HEK293 (cell line): ENCODE measurements at regions not wholly inside any gene's neighbourhood (a gene's known extent, or its start where the extent isn't known, plus 50 kb on each side); places are given as distances from the start of the nearest gene placed in this dataset.
"Not testable (repeated sequence)": the region's sequence is repeated elsewhere in the genome, so short reads cannot be mapped to it uniquely, and the experiment has no call there.

ENCODE experiments used
- AEBP2 ChIP-seq: fragments of 450-650 bp; formaldehyde crosslinking; IDR thresholded peaks from 2 replicates; pipeline ENCODE4 v1.5.1; 2016; ENCODE audit warnings: missing biosample characterization, missing genetic modification characterization, borderline replicate concordance
- CTCF ChIP-seq: fragments of 450-650 bp; formaldehyde crosslinking; IDR thresholded peaks from 2 replicates; pipeline ENCODE4 v1.5.1; 2016; ENCODE audit warnings: missing biosample characterization, missing genetic modification characterization
- GLIS1 ChIP-seq: fragments of 450-650 bp; formaldehyde crosslinking; IDR thresholded peaks from 2 replicates; pipeline ENCODE4 v1.5.1; 2016; ENCODE audit warnings: missing biosample characterization, missing genetic modification characterization
- PRDM4 ChIP-seq: fragments of 450-650 bp; formaldehyde crosslinking; IDR thresholded peaks from 2 replicates; pipeline ENCODE4 v1.5.1; 2017; ENCODE audit warnings: missing biosample characterization, missing genetic modification characterization
- REST ChIP-seq: fragments of 450-650 bp; formaldehyde crosslinking; IDR thresholded peaks from 2 replicates; pipeline ENCODE4 v1.5.1; 2016; ENCODE audit warnings: missing biosample characterization, missing genetic modification characterization
- ZBTB44 ChIP-seq: fragments of 450-650 bp; IDR thresholded peaks from 2 replicates; pipeline ENCODE4 v1.5.1; 2018; ENCODE audit warnings: missing biosample characterization, mild to moderate bottlenecking, missing genetic modification characterization
- ZNF19 ChIP-seq: fragments of 450-650 bp; formaldehyde crosslinking; IDR thresholded peaks from 2 replicates; pipeline ENCODE4; 2016; ENCODE audit warnings: missing biosample characterization, missing genetic modification characterization, low read depth
- ZNF24 ChIP-seq: fragments of 450-650 bp; formaldehyde crosslinking; IDR thresholded peaks from 2 replicates; pipeline ENCODE4 v1.5.1; 2016; ENCODE audit warnings: missing biosample characterization, missing genetic modification characterization
- ZNF350 ChIP-seq: fragments of 450-650 bp; formaldehyde crosslinking; IDR thresholded peaks from 2 replicates; pipeline ENCODE4 v1.5.0; 2017; ENCODE audit warnings: missing biosample characterization, mild to moderate bottlenecking, missing genetic modification characterization
- ZNF530 ChIP-seq: fragments of 450-650 bp; formaldehyde crosslinking; IDR thresholded peaks from 2 replicates; pipeline ENCODE4 v1.5.1; 2016; ENCODE audit warnings: low read depth, missing biosample characterization, missing genetic modification characterization
- ZNF692 ChIP-seq: fragments of 450-650 bp; formaldehyde crosslinking; IDR thresholded peaks from 2 replicates; pipeline ENCODE4 v1.5.1; 2016; ENCODE audit warnings: missing biosample characterization, missing genetic modification characterization

GRCh38 chr6:61114185-61114584 is 1171.8 kb downstream of the KHDRBS2 start:
- TF ChIP-seq PRDM4 (tag by site-specific recombination); CTCF; ZNF692 (tag by site-specific recombination); GLIS1 (tag by site-specific recombination); REST (tag by site-specific recombination); ZNF350; ZBTB44; AEBP2 (tag by site-specific recombination); ZNF19; ZNF24 (tag by site-specific recombination); ZNF530: not testable (repeated sequence)
